Activated CD8-positive, alpha-beta memory T cell treated with anti-CD3 and anti-CD28 coated beads, Interleukin-2, amount 10 ng/mL, durations not matched to agents 7 days and 5 days (primary cell): ENCODE measurements at regions not wholly inside any gene's neighbourhood (a gene's known extent, or its start where the extent isn't known, plus 50 kb on each side); places are given as distances from the start of the nearest gene placed in this dataset.
"Not testable (repeated sequence)": the region's sequence is repeated elsewhere in the genome, so short reads cannot be mapped to it uniquely, and the experiment has no call there.

Experiments used
- ATAC-seq: fragments of 150-1000 bp; cut with Tn5 transposase; one replicate; pipeline ENCODE4 v1.10.0; 2021; ENCODE audit warnings: moderate library complexity
- CTCF ChIA-PET: fragments of 350-600 bp; sonication (Branson Sonifier 250); formaldehyde crosslinking; loops from one replicate; lab custom pipeline; 2021; ENCODE audit warnings: antibody characterized with exemption; lab: Charles Lee
- DNase-seq: peaks from one replicate; pipeline ENCODE4 v3.0.0-alpha.2; 2020
- H3K27ac Mint-ChIP-seq: one replicate; pipeline ENCODE4 v1.8.0; 2021; ENCODE audit warnings: mild to moderate bottlenecking, mixed read lengths
- H3K27me3 Mint-ChIP-seq: one replicate; pipeline ENCODE4 v1.8.0; 2021; ENCODE audit warnings: mixed read lengths
- H3K36me3 Mint-ChIP-seq: one replicate; pipeline ENCODE4 v1.8.0; 2021; ENCODE audit warnings: mild to moderate bottlenecking, mixed read lengths
- H3K4me1 Mint-ChIP-seq: one replicate; pipeline ENCODE4 v1.8.0; 2021; ENCODE audit warnings: mixed read lengths
- H3K4me3 Mint-ChIP-seq: one replicate; pipeline ENCODE4 v1.8.0; 2021; ENCODE audit warnings: mild to moderate bottlenecking, moderate library complexity, mixed read lengths
- H3K9me3 Mint-ChIP-seq: one replicate; pipeline ENCODE4 v1.8.0; 2022; ENCODE audit warnings: low read depth, mixed read lengths

- no peak for ATAC-seq
- Mint-ChIP-seq H3K27me3 (no peaks in the 10 kb centered on the region), H3K4me3 (no peak overlapping the region), H3K9me3 (peaks cover 1% of the 10 kb centered on the region), H3K36me3 (no peaks in the 10 kb centered on the region), H3K27ac (no peak overlapping the region), H3K4me1 (no peaks in the 10 kb centered on the region)
- CTCF ChIA-PET = no interaction called here
- no peak for DNase-seq
Measured at GRCh38 chr13:65943708-65944107, 1286.4 kb downstream of the PCDH9 start.

- H3K4me1 Mint-ChIP-seq = no peaks in the 10 kb centered on the region
- no peaks in the 10 kb centered on the region for H3K27me3 Mint-ChIP-seq
- ATAC-seq = no peak
- H3K36me3 Mint-ChIP-seq = no peaks in the 10 kb centered on the region
- peaks cover 2% of the 10 kb centered on the region for H3K9me3 Mint-ChIP-seq
- no peak overlapping the region for H3K27ac Mint-ChIP-seq
- CTCF ChIA-PET = no interaction called here
- DNase-seq = no peak
- H3K4me3 Mint-ChIP-seq = no peak overlapping the region
Measured at GRCh38 chr13:65943024-65943423, 1287.1 kb downstream of the PCDH9 start.

GRCh38 chr13:65940720-65941119, 1289.4 kb downstream of the PCDH9 start:
- CTCF ChIA-PET = no interaction called here
- Mint-ChIP-seq H3K4me1 (no peaks in the 10 kb centered on the region), H3K4me3 (no peak overlapping the region), H3K27me3 (no peaks in the 10 kb centered on the region), H3K36me3 (no peaks in the 10 kb centered on the region), H3K27ac (no peak overlapping the region), H3K9me3 (peaks cover 4% of the 10 kb centered on the region)
- no peak for ATAC-seq
- no peak for DNase-seq

GRCh38 chr13:65937251-65937650, 1292.9 kb downstream of the PCDH9 start:
- DNase-seq (no peak), ATAC-seq (no peak)
- peaks cover 5% of the 10 kb centered on the region for H3K9me3 Mint-ChIP-seq
- H3K4me1 Mint-ChIP-seq = no peaks in the 10 kb centered on the region
- H3K27ac Mint-ChIP-seq = no peak overlapping the region
- H3K27me3 Mint-ChIP-seq = no peaks in the 10 kb centered on the region
- H3K36me3 Mint-ChIP-seq = no peaks in the 10 kb centered on the region
- CTCF ChIA-PET = no interaction called here
- no peak overlapping the region for H3K4me3 Mint-ChIP-seq

GRCh38 chr13:65936249-65936648, 1293.9 kb downstream of the PCDH9 start:
- no peaks in the 10 kb centered on the region for H3K27me3 Mint-ChIP-seq
- no peak for DNase-seq
- no peaks in the 10 kb centered on the region for H3K4me1 Mint-ChIP-seq
- no peak for ATAC-seq
- H3K36me3 Mint-ChIP-seq = no peaks in the 10 kb centered on the region
- H3K9me3 Mint-ChIP-seq = peaks cover 7% of the 10 kb centered on the region
- no peak overlapping the region for H3K27ac Mint-ChIP-seq
- CTCF ChIA-PET = no interaction called here
- no peak overlapping the region for H3K4me3 Mint-ChIP-seq

GRCh38 chr13:65932587-65933239, 1297.4 kb downstream of the PCDH9 start:
- DNase-seq (no peak), ATAC-seq (no peak)
- H3K27ac Mint-ChIP-seq = no peak overlapping the region
- H3K4me1 Mint-ChIP-seq = no peaks in the 10 kb centered on the region
- CTCF ChIA-PET = no interaction called here
- H3K9me3 Mint-ChIP-seq = peaks cover 13% of the 10 kb centered on the region
- H3K36me3 Mint-ChIP-seq = no peaks in the 10 kb centered on the region
- H3K4me3 Mint-ChIP-seq = no peak overlapping the region
- no peaks in the 10 kb centered on the region for H3K27me3 Mint-ChIP-seq

- no peak for DNase-seq
- Mint-ChIP-seq H3K4me3 (no peak overlapping the region), H3K27ac (no peak overlapping the region), H3K36me3 (no peaks in the 10 kb centered on the region), H3K27me3 (no peaks in the 10 kb centered on the region), H3K9me3 (peaks cover 17% of the 10 kb centered on the region), H3K4me1 (no peaks in the 10 kb centered on the region)
- CTCF ChIA-PET = no interaction called here
- ATAC-seq = no peak
Measured at GRCh38 chr13:65932013-65932412, 1298.1 kb downstream of the PCDH9 start.

GRCh38 chr13:65929436-65929835, 1300.7 kb downstream of the PCDH9 start:
- no peak overlapping the region for H3K27ac Mint-ChIP-seq
- ATAC-seq (no peak), DNase-seq (no peak)
- H3K27me3 Mint-ChIP-seq = no peaks in the 10 kb centered on the region
- CTCF ChIA-PET = no interaction called here
- no peaks in the 10 kb centered on the region for H3K36me3 Mint-ChIP-seq
- H3K4me1 Mint-ChIP-seq = no peaks in the 10 kb centered on the region
- no peak overlapping the region for H3K4me3 Mint-ChIP-seq
- peaks cover 20% of the 10 kb centered on the region for H3K9me3 Mint-ChIP-seq

GRCh38 chr13:65926750-65927171, 1303.4 kb downstream of the PCDH9 start:
- CTCF ChIA-PET = no interaction called here
- H3K4me1 Mint-ChIP-seq = no peaks in the 10 kb centered on the region
- peaks cover 15% of the 10 kb centered on the region for H3K9me3 Mint-ChIP-seq
- no peaks in the 10 kb centered on the region for H3K27me3 Mint-ChIP-seq
- H3K27ac Mint-ChIP-seq = no peak overlapping the region
- ATAC-seq = no peak
- H3K4me3 Mint-ChIP-seq = no peak overlapping the region
- H3K36me3 Mint-ChIP-seq = no peaks in the 10 kb centered on the region
- DNase-seq = no peak

GRCh38 chr13:65922846-65923245, 1307.3 kb downstream of the PCDH9 start:
- H3K27ac Mint-ChIP-seq, H3K9me3 Mint-ChIP-seq, DNase-seq, CTCF ChIA-PET, H3K4me1 Mint-ChIP-seq, ATAC-seq, H3K4me3 Mint-ChIP-seq, H3K27me3 Mint-ChIP-seq, H3K36me3 Mint-ChIP-seq: not testable (repeated sequence)

- ATAC-seq = no peak
- no peaks in the 10 kb centered on the region for H3K4me1 Mint-ChIP-seq
- H3K9me3 Mint-ChIP-seq = peaks cover 3% of the 10 kb centered on the region
- no peaks in the 10 kb centered on the region for H3K27me3 Mint-ChIP-seq
- H3K4me3 Mint-ChIP-seq = no peak overlapping the region
- no peaks in the 10 kb centered on the region for H3K36me3 Mint-ChIP-seq
- H3K27ac Mint-ChIP-seq = no peak overlapping the region
- DNase-seq = no peak
- CTCF ChIA-PET = no interaction called here
Measured at GRCh38 chr13:65921933-65922332, 1308.2 kb downstream of the PCDH9 start.

- ATAC-seq = no peak
- CTCF ChIA-PET = no interaction called here
- Mint-ChIP-seq H3K27me3 (no peaks in the 10 kb centered on the region), H3K9me3 (no peaks in the 10 kb centered on the region), H3K4me3 (no peak overlapping the region), H3K27ac (no peak overlapping the region), H3K36me3 (no peaks in the 10 kb centered on the region), H3K4me1 (no peaks in the 10 kb centered on the region)
- no peak for DNase-seq
Measured at GRCh38 chr13:65917731-65918130, 1312.4 kb downstream of the PCDH9 start.

GRCh38 chr13:65915195-65915594, 1314.9 kb downstream of the PCDH9 start:
- Mint-ChIP-seq H3K27me3 (no peaks in the 10 kb centered on the region), H3K9me3 (no peaks in the 10 kb centered on the region), H3K4me1 (no peaks in the 10 kb centered on the region), H3K36me3 (no peaks in the 10 kb centered on the region), H3K27ac (no peak overlapping the region), H3K4me3 (no peak overlapping the region)
- DNase-seq (no peak), ATAC-seq (no peak)
- CTCF ChIA-PET = no interaction called here

- Mint-ChIP-seq H3K27ac (no peak overlapping the region), H3K9me3 (no peaks in the 10 kb centered on the region), H3K4me3 (no peak overlapping the region), H3K4me1 (no peaks in the 10 kb centered on the region), H3K36me3 (no peaks in the 10 kb centered on the region), H3K27me3 (no peaks in the 10 kb centered on the region)
- CTCF ChIA-PET = no interaction called here
- ATAC-seq = no peak
- DNase-seq = no peak
Measured at GRCh38 chr13:65914716-65915115, 1315.4 kb downstream of the PCDH9 start.

- ATAC-seq (no peak), DNase-seq (no peak)
- Mint-ChIP-seq H3K27me3 (no peaks in the 10 kb centered on the region), H3K9me3 (peaks cover 3% of the 10 kb centered on the region), H3K27ac (no peak overlapping the region), H3K36me3 (no peaks in the 10 kb centered on the region), H3K4me3 (no peak overlapping the region), H3K4me1 (no peaks in the 10 kb centered on the region)
- CTCF ChIA-PET = no interaction called here
Measured at GRCh38 chr13:65913173-65913572, 1317.0 kb downstream of the PCDH9 start.
